NCI-H446 (cell line): ENCODE measurements at regions not wholly inside any gene's neighbourhood (a gene's known extent, or its start where the extent isn't known, plus 50 kb on each side); places are given as distances from the start of the nearest gene placed in this dataset.

Experiments used
- DNase-seq, 2 experiments: peaks; one replicate each; lab custom pipeline; 2025; lab: John Stamatoyannopoulos, UW

DNA sequence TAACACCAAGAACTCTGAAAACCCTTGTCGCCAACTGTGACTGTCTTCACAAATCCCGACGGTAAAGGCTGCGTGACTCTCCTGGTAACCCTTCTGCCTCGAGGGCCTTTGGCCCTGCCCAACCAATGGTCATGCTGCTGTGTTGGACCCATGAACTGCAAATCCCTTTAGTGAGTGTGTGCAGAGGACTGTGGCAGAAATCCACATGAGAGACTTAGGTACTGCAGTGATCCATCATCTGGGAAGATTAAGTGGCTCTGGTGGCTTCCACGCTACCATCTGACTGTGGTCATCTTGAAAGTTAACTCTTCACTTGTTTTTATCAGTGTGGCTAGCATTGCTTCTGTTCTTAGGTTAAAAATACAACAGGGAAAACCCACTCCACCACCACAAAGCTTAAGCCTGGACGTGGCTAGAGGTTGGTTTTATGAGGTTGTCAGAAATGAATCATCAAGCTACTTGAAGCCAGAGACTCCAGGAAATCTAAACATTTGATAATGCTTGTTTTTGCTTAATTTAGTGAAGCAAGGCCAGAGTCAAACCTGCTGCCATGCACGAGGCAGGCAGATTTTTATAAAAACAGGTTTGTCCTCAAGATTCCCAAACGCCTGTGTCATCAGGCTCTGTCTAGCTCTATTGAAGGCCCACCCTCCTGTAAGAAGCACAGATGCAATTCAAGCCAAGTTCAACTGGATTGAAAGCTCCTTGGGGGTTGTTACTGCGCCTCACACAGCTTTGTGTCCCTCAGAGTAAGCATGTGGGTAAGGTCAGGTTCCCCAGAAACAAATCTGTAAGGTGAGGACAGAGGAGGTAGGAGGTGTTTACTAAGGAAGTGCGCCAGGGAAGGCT, 52.7 kb upstream of the ERCC6L2 start:
- DNase-seq: no peak

DNA sequence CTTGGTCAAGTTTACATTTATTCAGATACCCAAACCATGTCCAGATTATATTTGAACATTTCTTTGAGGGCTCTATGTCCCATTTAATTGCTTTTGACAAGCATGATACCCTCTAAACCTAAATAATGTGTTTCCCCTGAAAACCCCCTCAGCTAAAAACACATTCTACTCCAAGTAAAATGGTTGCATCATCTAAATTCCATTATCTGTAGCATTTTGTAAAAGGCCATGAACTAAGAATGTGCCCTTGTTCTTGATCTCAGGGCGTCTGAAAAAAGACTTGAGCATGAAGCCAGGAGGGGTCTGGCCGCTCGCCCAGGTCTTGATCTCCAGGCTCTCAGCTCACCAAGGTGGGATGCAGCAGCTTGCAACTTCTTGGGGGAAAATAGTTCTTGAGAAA, 53.5 kb upstream of the ERCC6L2 start:
- no peak for DNase-seq

DNA sequence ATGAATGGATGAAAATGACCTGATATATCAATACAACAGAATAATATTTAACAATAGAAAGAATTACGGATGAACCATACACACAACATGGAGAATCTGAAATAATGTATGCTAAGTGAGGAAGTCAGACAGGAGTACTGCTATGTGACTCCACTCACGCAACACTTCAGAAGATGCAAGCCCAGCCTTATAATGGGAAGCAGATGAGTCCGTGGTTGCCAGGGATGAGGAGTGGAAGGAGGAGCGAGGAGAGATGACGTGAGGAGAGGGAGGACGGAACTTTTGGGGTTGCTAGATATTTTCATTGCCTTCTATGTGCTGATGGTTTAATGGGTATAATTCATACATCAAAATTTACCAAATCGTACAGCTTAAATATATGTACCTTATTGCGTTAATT, 55.4 kb upstream of the ERCC6L2 start:
- DNase-seq: no peak

DNA sequence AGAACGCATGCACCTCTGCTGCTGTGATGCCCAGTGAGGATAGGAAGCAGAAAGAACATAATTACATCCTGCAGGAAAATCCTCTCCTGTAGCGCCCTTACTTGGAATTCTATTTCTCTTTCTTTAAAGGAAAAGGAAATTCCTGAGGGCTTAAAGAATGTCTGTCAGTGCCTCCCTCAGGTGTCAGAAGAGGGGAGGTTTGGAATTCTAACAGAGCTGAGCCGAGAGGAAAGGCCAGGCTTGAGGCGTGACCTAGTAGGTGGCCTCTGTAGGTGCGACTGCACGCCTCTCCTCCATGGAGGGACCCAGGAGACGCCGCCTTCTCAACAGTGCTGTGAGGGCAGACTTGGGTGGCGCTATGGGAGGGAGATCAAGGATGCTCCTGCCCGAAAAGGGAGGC, 55.9 kb upstream of the ERCC6L2 start:
- no peak for DNase-seq

DNA sequence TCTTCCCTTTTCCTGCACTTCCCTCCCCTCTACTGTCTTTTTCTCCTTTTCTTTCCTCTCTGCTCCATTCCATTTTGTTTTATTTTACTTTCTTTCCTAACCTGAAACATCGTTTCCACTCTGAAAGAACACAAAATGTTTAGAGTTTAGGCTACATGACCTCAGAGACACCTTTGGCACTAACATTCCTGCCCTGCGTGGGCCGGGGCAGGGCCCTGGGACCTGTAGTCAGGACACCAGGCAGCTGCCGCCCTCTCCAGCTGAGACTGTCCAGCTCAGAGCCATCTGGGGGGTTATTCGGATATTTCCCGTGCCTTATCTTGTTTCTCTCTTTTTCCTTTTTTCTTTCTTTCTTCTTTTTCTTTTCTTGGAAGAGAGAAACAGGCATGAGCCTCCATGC, 58.3 kb upstream of the ERCC6L2 start:
- DNase-seq: no peak

DNA sequence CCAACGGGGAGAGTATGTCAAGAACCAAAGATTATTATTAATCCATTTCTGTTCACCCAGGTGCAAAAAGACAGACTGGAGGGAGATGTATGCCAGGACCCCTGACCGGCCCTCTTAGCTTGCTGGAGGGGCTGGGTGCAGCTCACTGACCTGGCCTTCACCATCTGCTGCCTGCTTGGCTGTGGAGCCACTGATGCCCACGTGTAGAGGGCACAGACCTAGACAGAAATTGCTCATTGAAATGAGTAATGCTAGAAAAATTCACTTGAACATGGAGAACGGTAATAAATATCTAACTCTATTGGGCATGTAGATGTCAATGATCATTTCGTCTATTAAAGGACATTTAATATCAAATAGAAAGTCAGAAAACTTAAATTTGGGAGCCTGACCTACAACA, 58.8 kb upstream of the ERCC6L2 start:
- no peak for DNase-seq

DNA sequence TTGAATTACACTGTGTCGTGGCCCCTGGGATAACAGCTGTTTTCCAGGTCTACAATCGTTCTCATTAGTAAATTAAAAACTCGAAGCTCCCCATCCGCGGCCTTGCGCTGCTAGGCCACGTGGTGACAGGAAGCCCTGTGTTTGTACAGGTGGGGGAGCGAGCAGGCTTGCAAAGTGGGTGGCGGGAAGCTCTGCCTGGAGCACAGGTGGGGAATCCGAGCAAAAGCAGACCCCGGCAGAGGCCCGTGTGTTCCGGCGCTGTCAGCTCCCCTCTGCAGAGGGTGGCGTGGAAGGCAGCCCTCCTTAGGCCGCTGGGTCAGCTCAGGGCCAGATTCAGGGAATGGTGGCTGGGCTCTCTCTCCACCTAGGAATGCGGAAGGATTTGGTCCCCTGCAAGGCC, 59.5 kb upstream of the ERCC6L2 start:
- no peak for DNase-seq

DNA sequence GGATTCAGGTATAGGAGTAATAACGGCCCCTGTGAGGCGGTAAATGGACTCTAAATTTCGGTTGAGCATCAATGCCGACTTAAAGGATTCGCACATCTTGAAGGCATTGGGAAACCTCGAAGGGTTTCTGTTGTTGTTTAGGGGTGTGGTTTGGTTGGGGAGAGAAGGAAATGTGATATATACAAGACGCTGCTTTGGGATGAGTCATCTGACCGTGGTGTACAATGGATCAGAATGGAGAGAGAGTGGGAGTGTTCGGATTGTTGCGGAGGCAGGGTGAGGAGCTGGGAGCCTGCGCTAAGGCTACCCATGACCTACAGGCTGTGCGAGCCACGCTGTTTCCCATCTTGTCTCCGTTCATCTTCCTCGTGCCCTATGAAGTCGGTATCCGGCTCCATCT, 60.4 kb upstream of the ERCC6L2 start:
- no peak for DNase-seq

DNA sequence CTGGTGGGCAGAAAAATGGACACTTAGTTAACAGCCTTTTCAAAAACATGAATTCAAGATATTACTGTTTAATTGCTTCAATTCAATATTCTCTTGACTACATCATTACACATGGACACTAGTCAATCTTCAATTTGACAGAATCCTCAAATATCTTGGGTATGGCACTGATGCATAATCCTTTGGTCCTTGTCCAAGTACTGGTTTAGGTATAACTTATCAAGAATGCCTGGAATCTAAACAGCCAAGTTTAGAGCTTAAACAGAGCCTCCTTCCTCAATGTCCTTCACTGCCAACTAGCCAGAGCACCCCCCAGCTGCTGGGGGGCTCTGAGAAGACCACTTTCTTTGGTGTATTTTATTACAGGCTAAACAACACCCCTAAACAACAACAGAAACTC, 61.6 kb upstream of the ERCC6L2 start:
- no peak for DNase-seq

DNA sequence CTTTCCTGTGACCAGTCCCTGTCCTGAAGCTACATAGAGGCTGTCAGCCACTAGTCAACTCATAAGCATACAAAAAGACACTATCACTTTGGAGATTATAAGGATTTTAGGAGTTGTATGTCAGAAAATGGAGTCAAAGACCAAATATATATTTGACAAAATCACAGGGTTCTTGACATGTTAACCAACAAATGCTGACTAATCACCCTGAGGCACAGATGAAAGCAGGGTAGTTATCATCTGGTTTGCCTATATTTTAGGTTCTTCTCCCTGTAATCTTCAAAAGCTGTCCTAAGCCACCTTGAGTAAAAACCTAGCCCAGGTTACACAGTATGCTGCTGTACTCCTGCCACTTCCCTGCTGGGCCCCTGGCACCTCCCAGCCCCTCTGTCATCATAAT, 64.7 kb upstream of the ERCC6L2 start:
- no peak for DNase-seq

DNA sequence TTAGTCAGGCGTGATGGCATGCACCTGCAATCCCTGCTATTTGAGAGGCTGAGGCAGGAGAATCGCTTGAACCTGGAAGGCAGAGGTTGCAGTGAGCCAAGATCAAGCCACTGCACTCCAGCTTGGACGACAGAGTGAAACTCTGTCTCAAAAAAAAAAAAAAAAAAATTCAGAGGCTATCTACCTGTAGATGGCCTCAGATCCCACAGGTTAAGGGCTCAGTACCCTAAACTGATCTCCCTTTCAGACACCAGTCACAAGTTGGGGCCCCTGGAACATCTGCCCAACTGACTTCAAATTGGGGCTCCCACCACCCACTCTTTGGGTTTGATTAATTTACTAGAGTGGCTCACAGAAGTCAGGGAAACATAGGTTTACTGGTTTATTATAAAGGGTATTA, 65.4 kb upstream of the ERCC6L2 start:
- DNase-seq: no peak

DNA sequence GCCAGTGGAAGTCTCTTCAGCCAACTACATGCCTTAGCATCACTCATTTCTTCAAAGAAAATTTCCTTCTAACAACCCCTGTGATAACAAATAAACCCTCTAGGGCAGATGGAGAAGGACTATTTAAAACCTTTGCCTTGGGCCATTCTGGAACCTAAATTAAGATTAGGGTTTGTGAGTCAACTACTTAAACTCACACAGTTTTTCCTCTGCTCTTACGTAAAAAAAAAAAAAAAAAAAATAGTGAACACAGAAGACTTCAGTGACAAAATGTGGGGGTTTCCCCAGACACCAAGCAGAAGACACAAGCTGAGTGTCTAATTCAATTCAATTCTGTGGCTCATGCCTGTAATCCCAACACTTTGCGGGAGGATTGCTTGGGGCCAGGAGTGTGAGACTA, 65.8 kb upstream of the ERCC6L2 start:
- no peak for DNase-seq

DNA sequence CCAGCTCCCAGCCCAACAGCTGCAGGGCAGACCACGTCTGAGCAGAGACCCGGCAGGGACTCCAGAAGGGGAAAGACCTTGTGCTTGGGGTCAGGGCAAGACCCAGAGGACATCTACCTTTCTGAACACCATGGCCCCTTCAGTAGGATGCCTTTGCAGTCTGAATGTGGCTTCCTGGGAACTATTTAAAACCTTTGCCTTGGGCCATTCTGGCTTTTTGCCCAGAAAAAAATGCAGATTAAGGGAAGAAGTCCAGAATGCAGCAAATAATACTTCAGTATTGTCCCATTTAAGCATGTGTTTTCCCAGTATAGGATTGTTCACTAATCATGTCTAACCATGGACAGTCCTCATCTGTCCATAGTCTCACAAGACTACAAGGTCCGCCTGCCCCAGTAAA, 67.5 kb upstream of the ERCC6L2 start:
- no peak for DNase-seq

DNA sequence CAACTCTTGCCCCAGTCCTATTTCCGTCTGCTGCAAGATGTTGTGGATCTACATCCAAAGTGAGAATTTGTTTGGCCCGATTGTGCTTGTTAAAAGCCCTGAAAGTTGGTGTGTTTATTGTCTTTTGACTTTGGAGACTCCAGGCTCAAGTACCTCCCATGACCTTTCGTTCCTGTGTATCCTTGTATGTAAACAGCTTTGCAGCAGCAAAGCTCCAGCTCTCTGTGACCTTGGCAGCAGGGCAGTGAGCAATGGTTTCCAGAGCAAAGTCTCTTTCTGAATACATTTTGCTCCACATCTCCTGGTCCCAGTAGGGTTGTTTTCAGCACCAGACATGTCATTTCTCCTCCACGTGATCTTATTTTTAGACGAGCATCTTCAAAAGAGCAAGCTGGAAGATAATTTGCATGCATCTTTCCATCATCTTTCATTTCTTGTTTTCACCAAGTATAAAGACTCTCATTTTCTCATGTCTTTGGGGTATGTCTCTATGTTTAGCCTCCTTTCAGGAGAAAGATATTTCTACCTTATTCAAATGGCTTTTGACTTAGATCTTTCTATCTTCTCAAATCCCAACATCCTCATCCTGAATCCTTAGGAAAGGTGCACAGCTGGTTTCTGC, 68.1 kb upstream of the ERCC6L2 start:
- DNase-seq: no peak

DNA sequence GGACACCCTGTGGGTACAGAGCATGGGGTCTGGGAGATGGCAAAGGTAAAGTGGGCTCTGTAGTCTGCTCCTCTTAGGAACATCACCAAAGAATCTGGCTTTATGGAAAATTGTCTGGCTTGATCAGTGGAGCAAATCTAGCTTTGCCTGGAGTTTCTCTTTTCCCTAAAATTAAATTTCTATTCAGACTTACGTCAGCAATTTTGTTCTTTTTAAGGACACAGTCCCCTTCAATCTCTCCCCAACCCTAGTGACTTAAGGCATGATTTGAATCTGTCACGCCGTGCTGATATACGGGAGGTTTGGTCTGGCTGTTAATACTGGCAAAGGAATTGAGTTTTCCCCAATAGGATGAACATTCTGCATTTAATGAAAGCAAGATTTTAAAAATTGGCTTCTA, 72.3 kb upstream of the ERCC6L2 start:
- DNase-seq: no peak

DNA sequence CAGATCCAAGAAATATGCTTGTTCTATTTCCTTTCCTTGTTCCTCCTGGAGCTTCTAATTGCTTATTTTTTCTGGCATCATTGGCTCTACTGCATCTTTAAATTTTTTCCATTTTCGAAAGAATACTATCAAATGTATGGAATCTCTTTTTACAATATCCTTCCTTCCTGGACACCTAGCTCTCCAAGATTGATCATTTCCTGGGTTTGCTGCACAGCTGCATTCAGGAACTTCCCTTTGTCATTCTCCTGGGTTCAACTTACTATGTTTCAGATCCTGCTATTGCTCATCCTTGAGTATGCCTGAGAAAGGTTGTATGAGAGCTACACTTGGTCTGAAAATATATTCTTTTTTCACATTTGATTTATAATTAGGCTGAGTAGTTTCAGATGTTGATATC, 73.7 kb upstream of the ERCC6L2 start:
- no peak for DNase-seq

DNA sequence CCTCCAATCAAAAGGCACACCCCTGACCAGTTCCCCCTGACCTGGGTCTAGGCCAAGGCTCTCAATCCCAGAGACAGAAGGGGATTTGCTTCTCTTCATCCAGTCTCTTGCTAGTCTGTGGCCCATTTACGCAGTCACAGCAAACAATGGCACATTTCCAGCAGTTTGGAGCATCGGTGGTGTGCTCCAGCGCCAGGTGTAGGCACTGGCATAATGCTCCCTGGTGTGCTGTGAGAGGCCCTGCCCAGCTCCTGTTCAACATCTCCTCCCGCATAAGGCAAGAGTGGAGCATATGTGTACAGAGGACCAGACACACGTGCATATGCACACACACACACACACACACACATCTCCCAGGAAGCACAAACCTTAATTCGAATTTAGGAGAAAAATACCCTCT, 79.5 kb upstream of the ERCC6L2 start:
- peak in 1 of 2 experiments; percentile 6 for DNase-seq

DNA sequence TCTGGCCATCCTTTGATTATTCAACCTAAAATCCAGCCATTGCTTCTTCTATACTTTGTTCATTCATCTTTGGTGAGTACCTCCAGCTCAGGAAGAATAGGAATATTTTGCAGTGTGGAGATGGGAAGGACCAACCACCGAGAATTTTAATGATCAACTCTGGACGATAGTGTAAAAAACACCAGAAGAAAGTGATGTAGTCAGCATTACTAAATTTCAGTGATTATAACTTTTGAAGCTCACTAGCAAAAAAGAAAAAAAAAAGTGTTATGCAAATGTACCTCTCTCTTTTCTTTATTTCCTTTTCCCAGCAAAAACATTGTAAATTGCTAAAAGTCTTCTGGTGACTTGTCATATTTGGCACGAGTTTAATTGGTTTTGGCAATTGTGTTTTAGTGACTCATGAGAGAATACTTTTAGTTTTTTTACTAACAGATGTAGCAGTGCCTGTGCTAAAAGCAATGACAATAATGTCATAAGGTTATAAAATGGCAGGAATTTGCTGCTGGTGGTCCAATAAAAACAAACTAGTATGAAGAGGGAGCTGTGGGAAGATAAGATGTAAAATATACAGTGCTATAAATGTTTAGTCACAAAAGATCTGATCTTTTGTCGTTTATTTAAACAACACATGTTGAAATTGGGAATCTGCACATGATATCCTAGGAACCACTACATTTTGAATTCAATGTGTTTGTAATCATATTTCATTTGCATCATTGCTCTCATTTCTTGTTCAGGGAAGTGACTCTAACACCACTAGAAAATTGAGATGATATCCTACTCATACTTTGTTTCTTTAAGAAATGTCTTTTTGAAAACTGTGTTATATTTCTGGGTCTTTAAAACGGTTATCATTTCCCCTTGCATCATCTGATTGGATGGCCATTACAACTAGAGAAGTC, 81.3 kb upstream of the ERCC6L2 start:
- peak in 1 of 2 experiments; percentile 18 for DNase-seq

DNA sequence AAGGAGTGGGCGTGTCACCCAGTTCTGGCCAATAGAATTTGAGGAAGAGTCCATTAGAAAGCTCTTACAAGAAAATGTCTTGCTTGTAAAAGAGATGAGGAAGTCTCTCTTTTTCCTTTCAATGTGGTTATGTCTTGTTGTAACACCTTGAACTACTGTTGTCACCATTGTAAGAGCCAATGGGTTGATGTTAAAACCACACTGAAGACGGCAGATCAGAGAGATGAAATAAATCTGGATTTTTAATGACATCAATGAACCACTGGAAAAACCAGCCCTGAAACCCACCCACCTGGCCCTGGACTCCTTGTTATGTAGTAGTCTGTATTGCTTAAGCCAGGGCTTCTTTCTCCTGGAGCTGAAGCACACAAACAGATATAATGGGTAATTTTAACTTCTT, 83.8 kb upstream of the ERCC6L2 start:
- DNase-seq: no peak

DNA sequence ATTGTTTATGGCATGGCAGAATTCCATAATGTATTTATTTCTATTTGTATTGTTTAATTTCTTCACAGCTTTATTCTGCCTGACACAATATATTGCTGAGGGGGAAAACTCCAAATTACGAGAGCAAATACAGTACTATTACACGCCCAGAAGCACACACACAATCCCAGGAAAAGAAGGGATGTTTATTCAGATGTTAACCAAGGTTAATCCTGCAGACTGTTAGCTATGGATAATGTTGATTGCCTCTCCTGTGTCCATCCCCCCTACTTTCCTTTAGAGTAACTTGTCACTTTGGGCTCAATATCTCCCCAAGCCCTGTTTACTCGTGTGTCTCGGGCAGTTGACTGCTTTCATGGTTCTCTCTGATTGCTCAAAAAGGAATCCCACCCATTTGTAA, 84.2 kb upstream of the ERCC6L2 start:
- no peak for DNase-seq

DNA sequence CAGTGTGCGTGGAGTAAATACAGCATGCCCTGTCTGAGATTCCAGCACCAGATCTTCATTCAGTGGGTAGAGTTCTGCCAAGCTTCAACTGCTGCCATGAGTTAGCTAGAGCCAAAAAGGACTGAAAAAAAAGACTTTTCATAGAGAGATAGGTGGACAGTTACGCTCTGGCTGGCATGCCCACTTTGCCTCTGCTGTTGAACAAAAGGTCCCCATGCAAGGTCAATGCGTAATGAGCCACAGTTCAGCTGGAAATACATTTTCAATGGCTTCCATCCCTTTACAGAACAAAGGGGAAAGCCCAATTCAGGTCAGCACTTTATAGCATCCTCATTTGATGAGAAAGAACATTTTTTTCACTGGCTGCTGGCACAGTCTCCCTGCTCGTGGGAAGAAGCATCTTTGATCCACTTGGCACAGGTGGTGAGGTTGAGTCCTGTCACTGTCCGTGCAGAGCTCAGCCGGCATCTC, 86.9 kb upstream of the ERCC6L2 start:
- DNase-seq: no peak

DNA sequence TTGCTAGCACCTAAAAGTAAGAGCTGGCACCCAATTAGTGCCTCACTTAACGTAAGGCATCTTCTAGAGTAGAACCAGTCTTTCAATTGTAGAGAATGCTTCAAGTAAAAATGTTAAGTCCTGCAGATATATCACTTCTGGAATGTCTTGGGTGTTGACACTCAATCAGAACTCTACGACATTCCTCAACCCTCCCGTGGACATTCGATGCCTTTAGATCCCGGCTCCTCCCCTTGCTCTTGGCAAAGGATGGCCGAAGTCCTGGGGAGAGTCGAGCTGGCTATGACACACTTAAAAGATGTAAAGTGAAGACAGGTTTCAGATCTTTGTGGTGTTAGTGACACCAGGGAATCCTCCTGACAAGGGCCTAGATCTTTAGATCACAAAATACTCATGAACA, 87.5 kb upstream of the ERCC6L2 start:
- DNase-seq: no peak

DNA sequence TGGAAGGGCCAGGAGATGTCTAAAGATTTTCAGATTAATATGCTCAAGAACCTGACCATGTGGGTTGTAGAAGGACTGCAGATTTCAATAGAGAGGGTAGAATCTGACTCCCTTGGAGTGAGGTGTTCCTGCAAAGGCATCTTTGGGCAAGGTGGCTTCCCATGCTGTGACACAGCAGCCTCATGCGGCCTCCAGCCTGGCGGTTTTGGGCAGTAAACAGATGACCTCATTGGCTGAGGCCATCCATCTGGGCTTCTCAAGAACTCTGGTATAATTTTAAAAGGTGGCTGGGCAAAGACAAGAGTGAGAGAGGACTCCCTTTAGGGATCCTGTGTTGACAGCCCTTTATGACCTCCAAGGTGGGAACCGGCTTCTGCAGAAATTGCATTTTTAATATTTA, 90.3 kb upstream of the ERCC6L2 start:
- no peak for DNase-seq
